ENCODE measurements at regions not wholly inside any gene's neighbourhood (a gene's known extent, or its start where the extent isn't known, plus 50 kb on each side); places are given as distances from the start of the nearest gene placed in this dataset.

DNA sequence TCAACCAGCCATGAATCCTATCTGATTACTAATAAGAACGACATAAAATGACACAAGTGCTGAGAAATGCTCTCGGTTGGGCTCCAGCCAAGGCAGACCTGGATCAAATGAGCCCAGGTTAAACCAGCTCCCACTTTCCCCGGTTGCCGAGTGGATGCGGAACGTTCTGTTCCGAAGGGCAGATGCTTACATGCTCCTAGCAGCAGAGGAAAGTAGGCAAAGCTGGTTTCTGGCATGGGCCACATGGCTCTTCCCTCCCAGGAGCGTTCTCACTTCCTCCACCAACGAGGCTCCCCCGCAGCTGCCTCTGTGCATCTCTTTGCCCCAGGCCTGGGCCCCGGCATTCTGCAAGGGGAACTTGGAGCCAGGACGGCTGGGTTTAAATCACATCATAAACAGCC, 61.8 kb upstream of the SDK1 start:
- H3K27me3 ChIP-seq (ENCODE audit: low read length), result no peaks in the 10 kb centered on the region; the same call in 1 of the 2 replicates

DNA sequence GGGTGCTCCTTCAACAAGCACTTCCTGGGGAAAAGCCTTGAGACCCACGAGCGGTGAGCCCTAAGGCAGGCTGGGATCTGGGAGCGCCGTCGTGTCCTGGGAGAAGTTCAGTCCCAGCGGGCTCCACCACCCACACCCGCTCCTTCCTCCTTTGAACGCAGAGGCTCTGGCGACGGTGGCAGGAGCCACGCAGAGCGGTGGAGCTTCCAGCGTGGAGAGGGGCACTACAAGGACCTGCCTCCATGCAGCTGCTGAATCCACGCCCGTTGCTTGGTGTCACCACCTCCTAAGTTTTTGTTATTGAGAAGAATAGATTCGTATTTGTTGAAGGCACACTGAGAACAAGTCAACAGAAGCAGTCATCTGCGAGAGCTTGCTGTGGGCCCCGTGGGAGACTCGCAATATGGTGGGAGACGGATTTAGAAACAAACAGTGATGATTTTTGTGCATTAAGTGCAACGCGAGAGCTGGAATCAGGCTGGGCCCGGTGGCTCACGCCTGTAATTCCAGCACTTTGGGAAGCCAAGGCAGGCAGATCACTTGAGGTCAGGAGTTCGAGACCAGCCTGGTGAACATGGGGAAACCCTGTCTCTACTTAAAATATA, 60.1 kb upstream of the SDK1 start:
- H3K36me3 ChIP-seq (ENCODE audit: insufficient read depth, low read length), result no peaks in the 10 kb centered on the region
- H3K27me3 ChIP-seq (ENCODE audit: low read length), result no peaks in the 10 kb centered on the region; the same call in 1 of the 2 replicates
- H3K79me2 ChIP-seq (ENCODE audit: low read length), result no peaks in the 10 kb centered on the region
- no peak for DNase-seq
- no peaks in the 10 kb centered on the region for H3K4me1 ChIP-seq (ENCODE audit: low read length)
- no peak overlapping the region for H3K4me3 ChIP-seq (ENCODE audit: low read length)
- H3K4me2 ChIP-seq (ENCODE audit: low read depth, low read length, poor library complexity, severe bottlenecking), result no peak overlapping the region
- no peak overlapping the region for H2AFZ ChIP-seq (ENCODE audit: low read length)
- no peaks in the 10 kb centered on the region for H3K9me2 ChIP-seq (replicated peaks; ENCODE audit: insufficient read depth, low read length)
- H3K9me3 ChIP-seq (ENCODE audit: low read length), result peaks cover 5% of the 10 kb centered on the region
- no peaks in the 10 kb centered on the region for H4K20me1 ChIP-seq (ENCODE audit: insufficient read depth, low read depth, low read length)
- no peak overlapping the region for H3K9ac ChIP-seq (ENCODE audit: low read length)
- H3K27ac ChIP-seq (ENCODE audit: low read length), result no peak overlapping the region

More for the DNA sequence above, 61.8 kb upstream of the SDK1 start:
- Histone ChIP-seq H3K27ac (ENCODE audit: low read length) (no peak overlapping the region), H4K20me1 (ENCODE audit: insufficient read depth, low read depth, low read length) (no peaks in the 10 kb centered on the region), H3K9me2 (replicated peaks; ENCODE audit: insufficient read depth, low read length) (no peaks in the 10 kb centered on the region), H3K4me3 (ENCODE audit: low read length) (no peak overlapping the region), H3K36me3 (ENCODE audit: insufficient read depth, low read length) (no peaks in the 10 kb centered on the region), H3K4me2 (ENCODE audit: low read depth, low read length, poor library complexity, severe bottlenecking) (no peak overlapping the region), H3K79me2 (ENCODE audit: low read length) (no peaks in the 10 kb centered on the region), H3K9me3 (ENCODE audit: low read length) (peaks cover 14% of the 10 kb centered on the region), H2AFZ (ENCODE audit: low read length) (no peak overlapping the region), H3K4me1 (ENCODE audit: low read length) (no peaks in the 10 kb centered on the region), H3K9ac (ENCODE audit: low read length) (no peak overlapping the region)
- no peak for DNase-seq

DNA sequence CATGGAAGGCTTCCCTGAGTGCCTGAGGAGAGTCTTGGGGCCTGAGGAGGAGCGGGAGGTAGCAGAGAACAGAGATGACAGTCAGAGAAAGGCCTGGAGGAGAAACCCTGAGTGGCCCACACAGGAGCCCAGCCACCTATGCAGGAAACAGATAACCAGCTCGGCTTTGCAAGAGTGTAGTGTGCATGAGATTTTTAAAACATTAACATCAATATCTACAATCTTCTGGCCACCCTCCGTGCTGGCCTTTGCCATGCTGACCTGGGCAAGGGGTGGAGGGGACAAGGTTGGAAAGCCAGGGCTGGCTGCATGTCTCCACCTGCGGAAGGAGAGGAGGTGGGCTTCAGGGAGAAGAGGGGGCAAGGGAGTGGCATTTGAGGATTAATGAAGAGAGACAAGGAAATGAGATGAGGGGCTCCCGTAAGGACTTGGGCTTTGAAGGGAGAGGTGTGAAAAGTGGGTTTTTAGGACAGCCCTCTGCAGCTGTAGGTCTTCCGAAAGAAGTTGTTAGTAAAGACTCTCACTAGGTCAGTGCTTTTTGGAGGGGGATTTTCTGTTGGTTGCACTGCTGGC, 59.3 kb upstream of the SDK1 start:
- Histone ChIP-seq H3K27ac (ENCODE audit: low read length) (no peak overlapping the region), H3K4me1 (ENCODE audit: low read length) (no peaks in the 10 kb centered on the region), H3K9ac (ENCODE audit: low read length) (no peak overlapping the region)

DNA sequence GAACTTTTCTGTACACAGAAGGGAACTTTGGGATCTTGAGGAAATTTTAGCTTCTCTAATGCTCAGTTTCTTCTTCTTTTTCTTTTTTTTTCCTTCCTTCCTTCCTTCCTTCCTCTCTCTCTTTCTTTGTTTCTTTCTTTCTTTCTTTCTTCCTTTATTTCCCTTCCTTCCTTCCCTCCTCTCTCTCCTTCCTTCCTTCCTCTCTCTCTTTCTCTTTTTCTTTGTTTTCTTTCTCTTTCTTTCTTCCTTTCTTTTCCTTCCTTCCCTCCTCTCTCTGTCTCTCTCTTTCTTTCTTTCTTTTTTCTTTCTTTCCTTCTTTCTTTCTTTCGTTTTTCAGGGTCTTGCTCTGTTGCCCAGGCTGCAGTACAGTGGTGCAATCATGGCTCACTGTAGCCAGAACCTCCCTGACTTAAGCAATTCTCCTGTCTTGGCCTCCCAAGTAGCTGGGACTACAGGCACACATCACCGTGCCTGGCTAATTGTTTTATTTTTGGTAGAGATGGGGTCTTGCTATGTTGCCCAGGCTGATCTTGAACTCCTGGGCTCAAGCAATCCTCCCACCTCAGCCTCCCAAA, 58.6 kb upstream of the SDK1 start:
- Histone ChIP-seq H3K36me3 (ENCODE audit: insufficient read depth, low read length) (no peaks in the 10 kb centered on the region), H3K9ac (ENCODE audit: low read length) (no peak overlapping the region), H3K27me3 (ENCODE audit: low read length) (no peaks in the 10 kb centered on the region), H3K4me3 (ENCODE audit: low read length) (no peak overlapping the region), H3K4me1 (ENCODE audit: low read length) (no peaks in the 10 kb centered on the region), H4K20me1 (ENCODE audit: insufficient read depth, low read depth, low read length) (no peaks in the 10 kb centered on the region), H3K9me2 (replicated peaks; ENCODE audit: insufficient read depth, low read length) (no peaks in the 10 kb centered on the region), H3K79me2 (ENCODE audit: low read length) (no peaks in the 10 kb centered on the region), H3K4me2 (ENCODE audit: low read depth, low read length, poor library complexity, severe bottlenecking) (no peak overlapping the region), H3K27ac (ENCODE audit: low read length) (no peak overlapping the region), H2AFZ (ENCODE audit: low read length) (no peak overlapping the region), H3K9me3 (ENCODE audit: low read length) (no peaks in the 10 kb centered on the region)
- no peak for DNase-seq

More for the DNA sequence above, 59.3 kb upstream of the SDK1 start:
- no peak overlapping the region for H3K4me2 ChIP-seq (ENCODE audit: low read depth, low read length, poor library complexity, severe bottlenecking)
- no peaks in the 10 kb centered on the region for H3K9me3 ChIP-seq (ENCODE audit: low read length)
- H2AFZ ChIP-seq (ENCODE audit: low read length), result no peak overlapping the region
- no peaks in the 10 kb centered on the region for H3K9me2 ChIP-seq (replicated peaks; ENCODE audit: insufficient read depth, low read length)
- H4K20me1 ChIP-seq (ENCODE audit: insufficient read depth, low read depth, low read length), result no peaks in the 10 kb centered on the region
- no peaks in the 10 kb centered on the region for H3K36me3 ChIP-seq (ENCODE audit: insufficient read depth, low read length)
- DNase-seq, result no peak
- H3K4me3 ChIP-seq (ENCODE audit: low read length), result no peak overlapping the region
- no peaks in the 10 kb centered on the region for H3K79me2 ChIP-seq (ENCODE audit: low read length)
- H3K27me3 ChIP-seq (ENCODE audit: low read length), result no peaks in the 10 kb centered on the region

DNA sequence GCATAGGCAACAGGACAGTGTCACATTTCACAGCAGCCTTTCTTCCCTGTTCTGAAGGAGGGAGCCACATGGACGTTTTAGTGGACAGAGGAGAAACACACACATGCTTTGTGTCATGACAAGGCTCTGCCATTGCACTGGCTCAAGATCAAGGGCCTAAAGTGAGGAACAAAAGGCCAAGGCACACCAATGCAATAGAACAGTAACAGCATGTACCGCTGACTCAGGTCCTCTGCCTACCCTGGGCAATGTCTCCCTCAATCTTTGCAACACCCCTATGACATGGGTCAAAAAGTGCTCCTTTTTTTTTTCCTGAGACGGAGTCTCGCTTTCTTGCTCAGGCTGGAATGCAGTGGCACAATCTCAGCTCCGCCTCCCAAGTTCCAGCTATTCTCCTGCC, 57.8 kb upstream of the SDK1 start:
- Histone ChIP-seq H3K4me2 (ENCODE audit: low read depth, low read length, poor library complexity, severe bottlenecking) (no peak overlapping the region), H3K79me2 (ENCODE audit: low read length) (no peaks in the 10 kb centered on the region), H3K4me1 (ENCODE audit: low read length) (no peaks in the 10 kb centered on the region), H3K36me3 (ENCODE audit: insufficient read depth, low read length) (no peaks in the 10 kb centered on the region), H3K9ac (ENCODE audit: low read length) (no peak overlapping the region), H2AFZ (ENCODE audit: low read length) (no peak overlapping the region), H3K9me2 (replicated peaks; ENCODE audit: insufficient read depth, low read length) (no peaks in the 10 kb centered on the region), H3K9me3 (ENCODE audit: low read length) (no peaks in the 10 kb centered on the region), H4K20me1 (ENCODE audit: insufficient read depth, low read depth, low read length) (no peaks in the 10 kb centered on the region), H3K4me3 (ENCODE audit: low read length) (no peak overlapping the region), H3K27ac (ENCODE audit: low read length) (no peak overlapping the region), H3K27me3 (ENCODE audit: low read length) (no peaks in the 10 kb centered on the region)
- DNase-seq, result no peak

DNA sequence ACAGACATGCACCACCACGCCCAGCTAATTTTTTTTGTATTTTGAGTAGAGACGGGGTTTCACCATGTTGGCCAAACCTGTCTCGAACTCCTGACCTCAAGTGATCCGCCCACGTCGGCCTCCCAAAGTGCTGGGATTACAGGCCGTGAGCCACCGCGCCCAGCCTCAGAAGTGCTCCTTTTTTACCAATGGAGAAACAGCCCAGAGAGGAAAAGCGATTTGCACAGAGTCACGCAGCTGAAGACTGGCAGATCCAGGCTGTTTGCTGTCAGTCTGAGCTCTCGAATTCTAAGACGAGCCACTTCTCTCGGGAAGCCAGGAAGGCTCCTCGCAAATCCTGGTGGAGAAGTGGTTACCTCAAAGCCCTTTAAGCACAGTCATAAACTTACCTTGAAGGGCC, 57.4 kb upstream of the SDK1 start:
- no peak overlapping the region for H3K4me2 ChIP-seq (ENCODE audit: low read depth, low read length, poor library complexity, severe bottlenecking)
- no peaks in the 10 kb centered on the region for H3K9me2 ChIP-seq (replicated peaks; ENCODE audit: insufficient read depth, low read length)
- H3K9me3 ChIP-seq (ENCODE audit: low read length), result no peaks in the 10 kb centered on the region
- H2AFZ ChIP-seq (ENCODE audit: low read length), result no peak overlapping the region
- H3K4me3 ChIP-seq (ENCODE audit: low read length), result no peak overlapping the region
- DNase-seq, result no peak
- H3K4me1 ChIP-seq (ENCODE audit: low read length), result no peaks in the 10 kb centered on the region
- H3K36me3 ChIP-seq (ENCODE audit: insufficient read depth, low read length), result no peaks in the 10 kb centered on the region
- H3K27ac ChIP-seq (ENCODE audit: low read length), result no peak overlapping the region
- H3K9ac ChIP-seq (ENCODE audit: low read length), result no peak overlapping the region
- H3K27me3 ChIP-seq (ENCODE audit: low read length), result no peaks in the 10 kb centered on the region
- H4K20me1 ChIP-seq (ENCODE audit: insufficient read depth, low read depth, low read length), result no peaks in the 10 kb centered on the region
- H3K79me2 ChIP-seq (ENCODE audit: low read length), result no peaks in the 10 kb centered on the region

DNA sequence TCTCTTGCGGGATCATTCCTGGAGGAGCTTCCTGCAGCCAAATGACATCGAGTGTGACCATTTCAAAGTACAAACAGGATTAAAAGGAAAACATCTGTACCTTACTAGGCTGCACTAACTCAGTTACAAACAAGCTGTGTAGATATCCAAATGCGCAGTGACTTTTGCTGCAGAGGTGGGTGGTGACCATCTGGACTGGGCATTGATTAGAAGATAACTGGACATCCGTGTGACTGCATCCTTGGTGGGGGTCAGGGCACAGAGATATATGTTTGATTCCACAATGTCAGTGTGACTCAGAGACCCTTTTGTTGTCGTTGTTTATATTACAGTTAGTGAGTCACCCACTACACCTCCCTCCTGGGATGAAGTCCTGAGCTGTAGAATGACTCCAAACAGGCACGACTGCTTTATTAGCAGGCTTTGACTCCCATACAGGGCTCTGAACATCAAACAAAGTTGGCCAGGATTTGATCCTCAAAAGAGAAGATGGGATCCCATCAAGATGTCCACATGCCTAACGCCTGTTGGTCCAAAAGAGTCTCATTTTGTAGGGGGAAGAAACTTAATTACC, 56.7 kb upstream of the SDK1 start:
- no peaks in the 10 kb centered on the region for H3K9me3 ChIP-seq (ENCODE audit: low read length)
- H2AFZ ChIP-seq (ENCODE audit: low read length), result no peak overlapping the region

DNA sequence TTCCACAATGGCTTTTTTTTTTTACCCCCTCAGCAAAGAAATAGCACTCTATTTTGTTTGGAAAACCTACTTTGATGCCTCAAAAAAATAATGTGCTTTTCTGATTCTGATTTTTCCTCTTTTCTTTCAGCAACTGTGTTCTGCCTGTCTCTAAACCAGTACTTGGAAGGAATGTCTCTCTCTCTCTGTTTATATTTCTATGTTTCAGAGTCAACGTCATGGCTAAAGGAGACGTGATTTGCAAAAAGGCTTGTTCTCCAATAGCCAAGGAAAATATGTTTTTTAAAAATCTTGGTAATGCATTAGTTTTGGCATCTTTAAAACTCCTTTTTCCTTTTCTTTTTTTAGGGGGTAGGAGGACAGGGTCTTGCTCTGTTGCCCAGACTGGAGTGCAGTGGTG, 56.0 kb upstream of the SDK1 start:
- H4K20me1 ChIP-seq (ENCODE audit: insufficient read depth, low read depth, low read length), result no peaks in the 10 kb centered on the region

More for the DNA sequence above, 56.7 kb upstream of the SDK1 start:
- no peaks in the 10 kb centered on the region for H3K36me3 ChIP-seq (ENCODE audit: insufficient read depth, low read length)
- DNase-seq, result no peak
- H3K79me2 ChIP-seq (ENCODE audit: low read length), result no peaks in the 10 kb centered on the region
- H3K9me2 ChIP-seq (replicated peaks; ENCODE audit: insufficient read depth, low read length), result no peaks in the 10 kb centered on the region
- no peak overlapping the region for H3K4me3 ChIP-seq (ENCODE audit: low read length)
- H3K9ac ChIP-seq (ENCODE audit: low read length), result no peak overlapping the region
- H3K27me3 ChIP-seq (ENCODE audit: low read length), result no peaks in the 10 kb centered on the region
- no peak overlapping the region for H3K4me2 ChIP-seq (ENCODE audit: low read depth, low read length, poor library complexity, severe bottlenecking)
- no peaks in the 10 kb centered on the region for H3K4me1 ChIP-seq (ENCODE audit: low read length)
- no peak overlapping the region for H3K27ac ChIP-seq (ENCODE audit: low read length)
- H4K20me1 ChIP-seq (ENCODE audit: insufficient read depth, low read depth, low read length), result no peaks in the 10 kb centered on the region

More for the DNA sequence above, 56.0 kb upstream of the SDK1 start:
- Histone ChIP-seq H2AFZ (ENCODE audit: low read length) (no peak overlapping the region), H3K4me3 (ENCODE audit: low read length) (no peak overlapping the region), H3K4me2 (ENCODE audit: low read depth, low read length, poor library complexity, severe bottlenecking) (no peak overlapping the region), H3K9me2 (replicated peaks; ENCODE audit: insufficient read depth, low read length) (no peaks in the 10 kb centered on the region), H3K36me3 (ENCODE audit: insufficient read depth, low read length) (no peaks in the 10 kb centered on the region), H3K27me3 (ENCODE audit: low read length) (no peaks in the 10 kb centered on the region), H3K9me3 (ENCODE audit: low read length) (no peaks in the 10 kb centered on the region), H3K79me2 (ENCODE audit: low read length) (no peaks in the 10 kb centered on the region), H3K9ac (ENCODE audit: low read length) (no peak overlapping the region), H3K27ac (ENCODE audit: low read length) (no peak overlapping the region), H3K4me1 (ENCODE audit: low read length) (no peaks in the 10 kb centered on the region)
- no peak for DNase-seq
